Uterus (tissue), 3 donors: ENCODE measurements at regions not wholly inside any gene's neighbourhood (a gene's known extent, or its start where the extent isn't known, plus 50 kb on each side); places are given as distances from the start of the nearest gene placed in this dataset.

Source experiments
- DNase-seq, 2 donors: peaks; one replicate each; pipeline ENCODE4 v3.0.0-alpha.2; 2019 to 2020
- H3K27ac ChIP-seq, 2 donors: fragments of 200-600 bp; sonication (generic); 1 replicate in 1 of 2; 2 replicates in 1 of 2; pipeline ENCODE4 v1.5.1; 2016 to 2018
- H3K27me3 ChIP-seq, 2 donors: fragments of 200-600 bp; sonication (generic); one replicate each; pipeline ENCODE4 v1.5.1; 2018 to 2019; ENCODE audit warnings: control low read depth in 1 of 2
- H3K36me3 ChIP-seq, 2 donors: fragments of 200-600 bp; sonication (generic); one replicate each; pipeline ENCODE4 v1.5.1; 2019; ENCODE audit warnings: control low read depth in 1 of 2
- H3K4me1 ChIP-seq, 2 donors: fragments of 200-600 bp; sonication (generic); one replicate each; pipeline ENCODE4 v1.5.1; 2018 to 2019; ENCODE audit warnings: control low read depth in 1 of 2
- H3K4me3 ChIP-seq, 2 donors: fragments of 200-600 bp; sonication (generic); 1 replicate in 1 of 2; 2 replicates in 1 of 2; pipeline ENCODE4 v1.5.1; 2018 to 2019; ENCODE audit warnings: mild to moderate bottlenecking in 1 of 2
- H3K9me3 ChIP-seq, 2 donors: fragments of 200-600 bp; sonication (generic); one replicate each; pipeline ENCODE4 v1.5.1; 2019; ENCODE audit warnings: control low read depth in 1 of 2
- CTCF ChIP-seq, 4 experiments: fragments of 200-600 bp in 2 of 4; fragments of 450-650 bp in 2 of 4; sonication (generic) in 2 of 4; IDR thresholded peaks; one replicate each; pipeline ENCODE4 v1.5.1; 2016 to 2019; ENCODE audit warnings: antibody characterized with exemption in 4 of 4, mild to moderate bottlenecking in 2 of 4, moderate library complexity in 1 of 4
- POLR2A ChIP-seq, 2 donors: fragments of 450-650 bp; IDR thresholded peaks; one replicate each; pipeline ENCODE4 v1.6.1; 2016; ENCODE audit warnings: antibody characterized with exemption in 2 of 2, mild to moderate bottlenecking in 1 of 2, moderate library complexity in 1 of 2
- intact Hi-C: fragments of 100-400 bp; cut with DNase I; formaldehyde crosslinking; loops from one replicate; pipeline ENCODE4 v1.15.1; 2023; ENCODE audit warnings: low total_unique reads
- donor health status: DM: yes; HTN: yes; CAD: no.

GRCh38 chr1:219318826-219319225 lies 145.1 kb downstream of the LYPLAL1 start:
- TF ChIP-seq POLR2A (IDR thresholded peaks at IDR 0.05) (no peak), CTCF (IDR thresholded peaks at IDR 0.05) (no peak)
- Histone ChIP-seq H3K4me1 (no peaks in the 10 kb centered on the region), H3K4me3 (no peak overlapping the region), H3K9me3 (no peaks in the 10 kb centered on the region), H3K27me3 (no peaks in the 10 kb centered on the region), H3K36me3 (no peaks in the 10 kb centered on the region), H3K27ac (no peak overlapping the region)
- DNase-seq, result no peak
- intact Hi-C loops, result no loop called here

GRCh38 chr1:219317762-219318353 lies 144.2 kb downstream of the LYPLAL1 start:
- H3K36me3 ChIP-seq, result no peaks in the 10 kb centered on the region

GRCh38 chr1:219316066-219316465 lies 142.4 kb downstream of the LYPLAL1 start:
- TF ChIP-seq POLR2A (IDR thresholded peaks at IDR 0.05) (no peak), CTCF (IDR thresholded peaks at IDR 0.05) (no peak)
- Histone ChIP-seq H3K36me3 (no peaks in the 10 kb centered on the region), H3K4me1 (no peaks in the 10 kb centered on the region), H3K4me3 (no peak overlapping the region), H3K27ac (no peak overlapping the region), H3K27me3 (no peaks in the 10 kb centered on the region), H3K9me3 (no peaks in the 10 kb centered on the region)
- intact Hi-C loops, result no loop called here
- DNase-seq, result no peak

More at GRCh38 chr1:219317762-219318353, 144.2 kb downstream of the LYPLAL1 start:
- Histone ChIP-seq H3K4me3 (no peak overlapping the region), H3K4me1 (no peaks in the 10 kb centered on the region), H3K9me3 (no peaks in the 10 kb centered on the region), H3K27me3 (no peaks in the 10 kb centered on the region), H3K27ac (no peak overlapping the region)
- no peak for DNase-seq
- intact Hi-C loops, result no loop called here
- no peak for TF ChIP-seq POLR2A (IDR thresholded peaks at IDR 0.05)
- no peak for TF ChIP-seq CTCF (IDR thresholded peaks at IDR 0.05)

GRCh38 chr1:219313961-219314360 lies 140.3 kb downstream of the LYPLAL1 start:
- H3K9me3 ChIP-seq, result no peaks in the 10 kb centered on the region
- DNase-seq, result no peak
- H3K4me1 ChIP-seq, result no peaks in the 10 kb centered on the region
- H3K27me3 ChIP-seq, result no peaks in the 10 kb centered on the region
- H3K4me3 ChIP-seq, result no peak overlapping the region
- TF ChIP-seq POLR2A (IDR thresholded peaks at IDR 0.05), result no peak
- TF ChIP-seq CTCF (IDR thresholded peaks at IDR 0.05), result no peak
- no peaks in the 10 kb centered on the region for H3K36me3 ChIP-seq
- no peak overlapping the region for H3K27ac ChIP-seq
- intact Hi-C loops, result no loop called here

GRCh38 chr1:219312967-219313366 lies 139.3 kb downstream of the LYPLAL1 start:
- H3K36me3 ChIP-seq, result no peaks in the 10 kb centered on the region
- no peaks in the 10 kb centered on the region for H3K4me1 ChIP-seq
- no peak overlapping the region for H3K27ac ChIP-seq
- no peak overlapping the region for H3K4me3 ChIP-seq
- H3K27me3 ChIP-seq, result no peaks in the 10 kb centered on the region
- H3K9me3 ChIP-seq, result no peaks in the 10 kb centered on the region
- intact Hi-C loops, result no loop called here
- TF ChIP-seq POLR2A (IDR thresholded peaks at IDR 0.05) (no peak), CTCF (IDR thresholded peaks at IDR 0.05) (no peak)
- no peak for DNase-seq
